HG03139 (cell line): ENCODE measurements at regions not wholly inside any gene's neighbourhood (a gene's known extent, or its start where the extent isn't known, plus 50 kb on each side); places are given as distances from the start of the nearest gene placed in this dataset.
"Not testable (repeated sequence)": the region's sequence is repeated elsewhere in the genome, so short reads cannot be mapped to it uniquely, and the experiment has no call there.

ENCODE experiments used
- ATAC-seq: cut with Tn5 transposase; IDR thresholded peaks from one replicate; pipeline ENCODE4 v1.9.1; 2021; ENCODE audit not compliant: unreplicated experiment

GRCh38 chr17:70369391-70369790 lies 200.1 kb downstream of the KCNJ2 start:
- no peak for ATAC-seq

DNA sequence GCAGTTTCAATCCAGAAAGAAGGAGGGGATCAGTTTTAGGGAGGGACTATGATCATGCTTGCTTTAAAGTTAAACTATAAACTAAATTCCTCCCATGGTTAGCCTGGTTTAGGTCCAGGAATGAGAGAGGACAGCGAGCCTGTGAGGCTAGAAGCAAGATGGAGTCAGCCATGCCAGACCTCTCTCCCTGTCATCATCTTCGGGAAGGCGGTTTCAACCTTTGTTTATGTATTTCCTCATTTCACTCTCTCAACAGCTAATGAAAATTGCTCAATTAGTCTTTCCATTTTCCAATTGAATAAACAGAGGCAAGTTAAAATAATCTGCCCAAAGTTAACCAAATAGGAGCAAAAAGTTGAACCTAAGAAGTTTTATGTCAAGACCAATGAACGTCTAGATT lies 201.5 kb downstream of the KCNJ2 start:
- ATAC-seq = no peak

GRCh38 chr17:70373369-70373768 lies 204.0 kb downstream of the KCNJ2 start:
- no peak for ATAC-seq

- no peak for ATAC-seq
These were observed 205.2 kb downstream of the KCNJ2 start for GRCh38 chr17:70374496-70374895.

DNA sequence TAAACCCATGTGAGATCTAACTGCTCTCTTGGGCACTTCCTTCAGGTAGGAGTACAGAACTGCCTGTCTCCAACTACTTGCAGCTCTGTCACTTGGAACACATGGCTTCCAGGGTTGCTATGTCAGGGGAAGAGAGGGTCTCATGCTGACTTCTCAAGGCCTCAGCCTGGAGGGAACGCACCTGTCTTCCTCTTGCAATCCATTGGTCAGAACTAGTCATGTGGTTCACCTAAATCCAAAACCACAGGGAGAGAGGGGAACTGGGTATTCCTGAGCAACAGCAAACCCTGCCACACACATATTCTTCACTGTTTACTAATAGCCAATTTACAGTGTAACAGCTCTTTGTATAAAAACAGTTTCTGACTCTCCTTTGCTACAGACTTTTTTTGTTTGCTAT lies 206.1 kb downstream of the KCNJ2 start:
- ATAC-seq = no peak

- no peak for ATAC-seq
These were observed 206.8 kb downstream of the KCNJ2 start for GRCh38 chr17:70375813-70376770.

DNA sequence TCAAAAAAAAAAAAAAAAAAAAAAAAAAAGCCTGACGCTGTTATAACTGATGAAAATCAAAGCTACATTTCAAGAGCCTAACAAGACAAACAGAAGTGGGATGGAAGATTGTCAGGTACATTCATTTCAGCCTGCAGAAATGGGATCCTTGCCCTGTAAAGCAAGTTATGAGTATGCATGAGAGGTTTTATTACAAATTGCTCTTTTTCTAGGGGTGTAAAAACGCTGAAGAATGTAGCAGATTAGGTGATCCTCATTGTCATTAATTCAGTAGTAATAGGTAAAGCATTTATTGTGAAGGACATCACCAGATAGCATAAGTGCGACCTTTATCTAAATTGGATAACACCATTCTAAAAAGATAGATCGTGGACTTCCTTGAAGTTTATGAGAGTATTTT lies 208.3 kb downstream of the KCNJ2 start:
- no peak for ATAC-seq

DNA sequence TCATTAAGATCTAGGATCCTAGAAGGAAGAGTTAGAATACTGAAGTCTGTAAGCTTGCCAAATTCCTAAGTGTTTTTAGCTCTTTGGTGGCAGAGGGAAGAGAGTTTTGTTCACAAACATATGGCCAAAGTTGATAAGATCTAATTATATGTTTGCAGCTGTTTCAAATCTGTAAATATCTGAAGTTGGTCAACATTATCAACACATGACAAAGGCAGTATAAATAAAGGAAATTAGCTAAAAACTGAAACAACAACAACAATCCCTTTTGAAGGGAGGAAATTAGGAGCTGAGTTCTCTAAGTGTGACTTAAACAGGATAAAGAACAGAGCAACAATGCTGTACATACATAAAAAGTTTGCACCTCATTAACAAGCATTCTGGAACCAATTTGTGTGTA lies 208.7 kb downstream of the KCNJ2 start:
- no peak for ATAC-seq

GRCh38 chr17:70379945-70380344 lies 210.6 kb downstream of the KCNJ2 start:
- no peak for ATAC-seq

DNA sequence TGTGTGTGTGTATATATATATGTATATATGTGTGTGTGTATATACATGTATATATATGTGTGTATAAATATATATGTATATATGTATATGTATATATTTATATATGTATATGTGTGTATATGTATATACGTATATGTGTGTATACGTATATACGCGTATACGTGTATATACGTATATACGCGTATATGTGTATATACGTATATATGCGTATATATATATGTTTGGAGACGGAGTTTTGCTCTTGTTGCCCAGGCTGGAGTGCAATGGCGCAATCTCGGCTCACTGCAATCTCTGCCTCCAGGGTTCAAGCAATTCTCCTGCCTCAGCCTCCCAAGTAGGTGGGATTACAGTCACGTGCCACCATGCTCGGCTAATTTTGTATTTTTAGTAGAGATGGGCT lies 212.6 kb downstream of the KCNJ2 start:
- not testable (repeated sequence) for ATAC-seq

GRCh38 chr17:70388326-70388725 lies 219.0 kb downstream of the KCNJ2 start:
- no peak for ATAC-seq

DNA sequence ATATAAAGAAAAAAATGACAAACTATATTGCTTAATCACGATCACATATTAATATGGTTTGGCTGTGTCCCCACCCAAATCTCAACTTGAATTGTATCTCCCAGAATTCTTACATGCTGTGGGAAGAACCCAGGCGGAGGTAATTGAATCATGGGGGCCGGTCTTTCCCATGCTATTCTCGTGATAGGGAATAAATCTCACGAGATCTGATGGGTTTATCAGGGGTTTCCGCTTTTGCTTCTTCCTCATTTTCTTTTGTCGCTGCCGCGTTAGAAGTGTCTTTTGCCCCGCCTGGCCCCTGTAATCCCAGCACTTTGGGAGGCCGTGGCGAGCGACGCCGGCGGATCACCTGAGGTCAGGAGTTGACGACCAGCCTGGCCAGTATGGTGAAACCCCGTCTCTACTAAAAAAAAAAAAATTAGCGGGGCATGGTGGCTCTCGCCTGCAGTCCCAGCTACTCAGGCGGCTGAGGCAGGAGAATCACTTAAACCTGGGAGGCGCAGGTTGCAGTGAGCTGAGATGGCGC lies 220.0 kb downstream of the KCNJ2 start:
- not testable (repeated sequence) for ATAC-seq

- ATAC-seq = no peak
These were observed 220.7 kb downstream of the KCNJ2 start for GRCh38 chr17:70390049-70390448.

- ATAC-seq = no peak
These were observed 225.3 kb downstream of the KCNJ2 start for GRCh38 chr17:70394473-70395232.

GRCh38 chr17:70405492-70406220 lies 236.3 kb downstream of the KCNJ2 start:
- peak; percentile 89 for ATAC-seq

GRCh38 chr17:70407506-70407905 lies 238.2 kb downstream of the KCNJ2 start:
- ATAC-seq = no peak

DNA sequence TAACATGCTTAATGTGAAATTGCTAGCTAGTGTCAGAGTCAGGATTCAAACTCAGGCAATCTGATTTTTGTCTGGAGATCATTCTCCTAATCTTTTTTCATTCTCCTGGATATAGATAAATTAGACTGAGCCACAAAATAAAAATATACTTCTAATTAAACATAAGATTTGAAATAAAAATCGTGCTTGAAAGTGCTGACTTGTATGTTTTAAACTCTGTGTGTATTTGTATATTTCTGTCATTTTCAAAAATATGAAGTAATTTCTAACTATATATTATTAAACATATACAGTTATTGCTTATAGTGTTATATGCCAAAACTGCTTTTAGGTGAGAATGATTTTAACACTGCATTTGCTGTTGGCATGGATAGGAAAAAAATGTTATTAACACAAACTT lies 239.4 kb downstream of the KCNJ2 start:
- ATAC-seq = no peak

DNA sequence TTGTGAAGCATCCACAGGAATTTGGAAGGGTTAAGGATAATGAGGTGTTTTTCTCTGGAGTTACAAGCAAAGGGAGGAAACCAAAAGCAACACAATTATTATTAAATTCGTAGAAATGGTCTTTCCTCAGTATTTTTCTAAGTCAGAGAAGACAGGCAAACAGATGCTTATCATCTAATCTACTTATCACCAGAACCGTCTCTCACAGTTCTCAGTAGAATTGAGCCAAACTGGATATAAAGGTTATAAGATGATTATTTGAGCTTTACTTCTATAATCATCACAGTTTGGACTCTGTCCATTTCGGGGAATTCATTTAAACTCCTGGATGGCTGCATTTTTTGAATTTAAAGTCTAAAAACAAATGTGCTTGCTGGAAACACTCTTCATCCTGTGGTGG lies 245.0 kb downstream of the KCNJ2 start:
- no peak for ATAC-seq

- no peak for ATAC-seq
These were observed 251.6 kb downstream of the KCNJ2 start for GRCh38 chr17:70420861-70421445.

DNA sequence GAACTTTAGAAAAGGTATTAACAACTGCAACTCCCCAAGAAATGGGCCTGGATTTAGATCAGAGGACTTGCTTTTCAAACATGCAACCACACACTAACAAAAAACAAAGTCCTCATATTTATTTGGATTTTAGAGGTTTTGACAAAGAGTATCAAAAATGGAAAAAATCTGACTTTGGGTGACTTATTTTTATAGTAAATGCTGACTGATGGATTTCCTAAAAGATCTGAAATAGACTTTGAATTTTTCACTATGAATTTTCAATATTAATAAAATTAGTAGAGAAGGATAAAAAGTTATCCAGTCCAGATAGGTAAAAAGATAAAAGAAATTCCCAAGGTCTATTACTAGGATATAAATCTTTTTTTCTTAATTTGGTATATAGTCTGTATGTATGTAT lies 253.5 kb downstream of the KCNJ2 start:
- no peak for ATAC-seq

DNA sequence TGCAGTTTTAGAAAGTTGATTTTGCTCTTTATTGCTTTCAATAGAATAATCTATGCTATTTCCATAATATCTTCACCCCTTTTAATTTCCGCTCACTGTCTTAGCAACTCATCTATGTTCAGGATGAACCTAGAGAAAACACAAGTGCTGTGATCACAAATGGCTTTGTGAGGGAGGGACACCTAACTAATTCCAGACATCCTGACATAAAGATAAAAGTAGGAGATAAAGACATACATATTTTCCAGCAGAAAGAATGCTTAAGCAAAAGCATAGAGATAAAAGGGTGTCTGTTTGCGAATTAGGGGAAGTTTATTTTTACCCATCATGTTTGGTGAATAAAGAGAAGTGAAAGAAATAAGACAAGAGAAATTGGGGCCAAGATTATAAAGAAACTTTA lies 254.2 kb downstream of the KCNJ2 start:
- ATAC-seq = no peak
